Astrocyte (in vitro differentiated cells and primary cell): ENCODE measurements at regions not wholly inside any gene's neighbourhood (a gene's known extent, or its start where the extent isn't known, plus 50 kb on each side); places are given as distances from the start of the nearest gene placed in this dataset.

Experiments used
- DNase-seq: peaks from one replicate; pipeline ENCODE4 v3.0.0-alpha.2; 2010; ENCODE audit warnings: low read depth
- FAIRE-seq: peaks from 2 replicates; lab custom pipeline; 2011; peaks lifted over from hg19 to GRCh38; lab: Jason Lieb, UNC
- H2AFZ ChIP-seq: 2 replicates; pipeline ENCODE4 v1.6.0; 2012; ENCODE audit warnings: low read depth, low read length, inconsistent platforms
- H3K27ac ChIP-seq: 2 replicates; pipeline ENCODE4 v1.5.1; 2011; ENCODE audit warnings: low read depth, low read length, inconsistent platforms
- H3K27me3 ChIP-seq: 2 replicates; pipeline ENCODE4 v1.6.0; 2011; ENCODE audit warnings: low read length, inconsistent platforms; ENCODE audit not compliant: insufficient read depth
- H3K36me3 ChIP-seq: 2 replicates; pipeline ENCODE4 v1.5.1; 2011; ENCODE audit warnings: low read length, inconsistent platforms; ENCODE audit not compliant: insufficient read depth
- H3K4me1 ChIP-seq: 2 replicates; pipeline ENCODE4 v1.5.1; 2011; ENCODE audit warnings: low read length, inconsistent platforms; ENCODE audit not compliant: insufficient read depth
- H3K4me2 ChIP-seq: 2 replicates; pipeline ENCODE4 v1.6.0; 2012; ENCODE audit warnings: low read length, inconsistent platforms
- H3K4me3 ChIP-seq: 2 replicates; pipeline ENCODE4 v1.5.1; 2011; ENCODE audit warnings: low read depth, mild to moderate bottlenecking, low read length, inconsistent platforms; ENCODE audit not compliant: insufficient read depth
- H3K79me2 ChIP-seq: 2 replicates; pipeline ENCODE4 v1.6.0; 2012; ENCODE audit warnings: mild to moderate bottlenecking, low read length, inconsistent platforms; ENCODE audit not compliant: insufficient read depth
- H3K9ac ChIP-seq: 2 replicates; pipeline ENCODE4 v1.6.0; 2012; ENCODE audit warnings: mild to moderate bottlenecking, low read length, inconsistent platforms
- H3K9me3 ChIP-seq: 2 replicates; pipeline ENCODE4 v1.5.1; 2012; ENCODE audit warnings: low read depth, mild to moderate bottlenecking, low read length, inconsistent platforms; ENCODE audit not compliant: insufficient read depth
- H4K20me1 ChIP-seq: 2 replicates; pipeline ENCODE4 v1.6.0; 2012; ENCODE audit warnings: low read length, inconsistent platforms; ENCODE audit not compliant: insufficient read depth
- H3K27ac Mint-ChIP-seq: one replicate; pipeline ENCODE4 v1.8.0; 2021; ENCODE audit warnings: mild to moderate bottlenecking, mixed read lengths; ENCODE audit not compliant: unreplicated experiment
- H3K27me3 Mint-ChIP-seq: one replicate; pipeline ENCODE4 v1.8.0; 2021; ENCODE audit warnings: low read depth, mixed read lengths; ENCODE audit not compliant: unreplicated experiment
- H3K36me3 Mint-ChIP-seq: one replicate; pipeline ENCODE4 v1.8.0; 2021; ENCODE audit warnings: low read depth, mixed read lengths; ENCODE audit not compliant: unreplicated experiment
- H3K4me1 Mint-ChIP-seq: one replicate; pipeline ENCODE4 v1.8.0; 2021; ENCODE audit warnings: low read depth, mixed read lengths; ENCODE audit not compliant: unreplicated experiment
- H3K4me3 Mint-ChIP-seq: one replicate; pipeline ENCODE4 v1.8.0; 2021; ENCODE audit warnings: mild to moderate bottlenecking, moderate library complexity, mixed read lengths; ENCODE audit not compliant: unreplicated experiment
- H3K9me3 Mint-ChIP-seq: one replicate; pipeline ENCODE4 v1.8.0; 2021; ENCODE audit warnings: mild to moderate bottlenecking, mixed read lengths; ENCODE audit not compliant: unreplicated experiment
- EZH2 ChIP-seq: IDR thresholded peaks from 2 replicates; pipeline ENCODE4 v1.6.1; 2012; ENCODE audit warnings: mild to moderate bottlenecking, low read length, inconsistent platforms; ENCODE audit not compliant: insufficient read depth
- TF ChIP-seq, protein P1 (sequence below): IDR thresholded peaks from 2 replicates; pipeline ENCODE4 v1.5.1; 2011; ENCODE audit warnings: low read depth, mild to moderate bottlenecking, inconsistent platforms, low read length, moderate library complexity; ENCODE audit not compliant: insufficient read depth

DNA sequence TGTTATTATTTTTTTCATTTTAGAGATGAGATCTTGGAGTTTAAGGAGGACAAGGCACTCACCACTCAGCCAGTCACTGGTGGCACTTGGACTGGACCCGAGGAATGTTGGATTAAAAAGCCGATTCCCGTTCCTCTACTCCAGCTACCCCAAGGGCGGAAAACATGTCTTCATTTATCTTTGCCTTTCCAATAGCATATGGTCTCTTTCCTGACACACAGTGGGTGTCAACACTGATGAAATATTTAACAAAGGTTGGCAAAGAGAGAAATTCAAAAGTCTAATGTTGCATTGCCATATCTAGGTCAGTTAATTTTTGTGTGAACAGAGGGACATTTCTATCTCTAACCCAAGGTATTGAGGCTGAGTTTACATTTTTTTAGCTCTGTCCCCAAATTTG lies 459.7 kb downstream of the RBFOX1 start:
- Histone ChIP-seq H3K4me1 (no peaks in the 10 kb centered on the region), H3K79me2 (no peaks in the 10 kb centered on the region), H3K27me3 (no peaks in the 10 kb centered on the region), H3K36me3 (no peaks in the 10 kb centered on the region), H3K4me3 (no peak overlapping the region), H3K4me2 (no peak overlapping the region), H3K9me3 (peaks cover 4% of the 10 kb centered on the region), H2AFZ (no peak overlapping the region), H3K9ac (no peak overlapping the region), H4K20me1 (no peaks in the 10 kb centered on the region), H3K27ac (no peak overlapping the region)
- Mint-ChIP-seq H3K9me3 (no peaks in the 10 kb centered on the region), H3K4me1 (no peaks in the 10 kb centered on the region), H3K4me3 (no peak overlapping the region), H3K27me3 (peaks cover 7% of the 10 kb centered on the region), H3K36me3 (no peaks in the 10 kb centered on the region), H3K27ac (no peak overlapping the region)
- no peak for DNase-seq
- FAIRE-seq = no peak
- TF ChIP-seq EZH2 = no peak
- TF ChIP-seq, protein P1, sequence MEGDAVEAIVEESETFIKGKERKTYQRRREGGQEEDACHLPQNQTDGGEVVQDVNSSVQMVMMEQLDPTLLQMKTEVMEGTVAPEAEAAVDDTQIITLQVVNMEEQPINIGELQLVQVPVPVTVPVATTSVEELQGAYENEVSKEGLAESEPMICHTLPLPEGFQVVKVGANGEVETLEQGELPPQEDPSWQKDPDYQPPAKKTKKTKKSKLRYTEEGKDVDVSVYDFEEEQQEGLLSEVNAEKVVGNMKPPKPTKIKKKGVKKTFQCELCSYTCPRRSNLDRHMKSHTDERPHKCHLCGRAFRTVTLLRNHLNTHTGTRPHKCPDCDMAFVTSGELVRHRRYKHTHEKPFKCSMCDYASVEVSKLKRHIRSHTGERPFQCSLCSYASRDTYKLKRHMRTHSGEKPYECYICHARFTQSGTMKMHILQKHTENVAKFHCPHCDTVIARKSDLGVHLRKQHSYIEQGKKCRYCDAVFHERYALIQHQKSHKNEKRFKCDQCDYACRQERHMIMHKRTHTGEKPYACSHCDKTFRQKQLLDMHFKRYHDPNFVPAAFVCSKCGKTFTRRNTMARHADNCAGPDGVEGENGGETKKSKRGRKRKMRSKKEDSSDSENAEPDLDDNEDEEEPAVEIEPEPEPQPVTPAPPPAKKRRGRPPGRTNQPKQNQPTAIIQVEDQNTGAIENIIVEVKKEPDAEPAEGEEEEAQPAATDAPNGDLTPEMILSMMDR = no peak

DNA sequence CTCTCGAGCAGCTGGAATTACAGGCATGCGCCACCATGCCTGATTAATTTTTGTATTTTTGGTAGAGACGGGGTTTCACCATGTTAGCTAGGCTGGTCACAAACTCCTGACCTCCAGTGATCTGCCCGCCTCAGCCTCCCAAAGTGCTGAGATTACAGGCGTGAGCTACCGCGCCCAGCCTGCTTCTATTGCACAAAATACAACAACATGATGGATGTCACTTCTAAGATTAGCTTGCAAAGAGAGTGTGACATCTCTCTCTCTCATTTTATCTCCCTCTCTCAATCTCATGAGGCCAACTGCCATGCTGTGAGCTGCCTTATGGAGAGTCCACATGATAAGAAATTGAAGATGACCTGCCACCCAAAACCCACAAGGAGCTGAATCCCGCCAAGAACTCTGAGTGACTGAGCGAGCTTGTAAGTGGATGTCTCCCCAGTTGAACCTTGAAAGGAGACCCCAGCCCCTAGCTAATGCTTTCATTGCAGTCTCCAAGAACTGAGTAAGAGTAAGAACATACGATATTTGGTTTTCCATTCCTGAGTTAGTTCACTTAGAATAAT lies 458.5 kb downstream of the RBFOX1 start:
- Histone ChIP-seq H3K4me2 (no peak overlapping the region), H3K79me2 (no peaks in the 10 kb centered on the region), H3K27me3 (no peaks in the 10 kb centered on the region), H3K4me1 (no peaks in the 10 kb centered on the region), H3K36me3 (no peaks in the 10 kb centered on the region), H3K9ac (no peak overlapping the region), H4K20me1 (no peaks in the 10 kb centered on the region), H2AFZ (no peak overlapping the region), H3K27ac (no peak overlapping the region), H3K9me3 (peaks cover 4% of the 10 kb centered on the region), H3K4me3 (no peak overlapping the region)
- Mint-ChIP-seq H3K4me1 (no peaks in the 10 kb centered on the region), H3K36me3 (no peaks in the 10 kb centered on the region), H3K4me3 (no peak overlapping the region), H3K27me3 (peaks cover 10% of the 10 kb centered on the region), H3K27ac (no peak overlapping the region), H3K9me3 (no peaks in the 10 kb centered on the region)
- FAIRE-seq = no peak
- TF ChIP-seq EZH2 = no peak
- TF ChIP-seq, protein P1 = no peak
- no peak for DNase-seq

GRCh38 chr16:7775072-7775488 lies 442.4 kb downstream of the RBFOX1 start:
- Histone ChIP-seq H3K79me2 (no peaks in the 10 kb centered on the region), H3K27ac (no peak overlapping the region), H4K20me1 (no peaks in the 10 kb centered on the region), H3K9me3 (no peaks in the 10 kb centered on the region), H3K9ac (no peak overlapping the region), H3K4me3 (no peak overlapping the region), H3K36me3 (no peaks in the 10 kb centered on the region), H3K27me3 (no peaks in the 10 kb centered on the region), H3K4me2 (no peak overlapping the region), H2AFZ (no peak overlapping the region), H3K4me1 (no peaks in the 10 kb centered on the region)
- H3K4me1 Mint-ChIP-seq = peaks cover 2% of the 10 kb centered on the region
- DNase-seq (no peak), FAIRE-seq (no peak)
- peaks cover 10% of the 10 kb centered on the region for H3K27me3 Mint-ChIP-seq
- H3K9me3 Mint-ChIP-seq = no peaks in the 10 kb centered on the region
- no peak overlapping the region for H3K4me3 Mint-ChIP-seq
- TF ChIP-seq EZH2 = no peak
- no peak overlapping the region for H3K27ac Mint-ChIP-seq
- H3K36me3 Mint-ChIP-seq = no peaks in the 10 kb centered on the region
